Retinal pigment epithelial cell (primary cell): ENCODE measurements at regions not wholly inside any gene's neighbourhood (a gene's known extent, or its start where the extent isn't known, plus 50 kb on each side); places are given as distances from the start of the nearest gene placed in this dataset.
A peak's percentile ranks its signal among the peaks of the same experiment; 100 is the strongest.

ENCODE experiments used
- DNase-seq: peaks from one replicate; pipeline ENCODE4 v3.0.0-alpha.2; 2010; ENCODE audit warnings: low read depth
- H3K4me3 ChIP-seq: 2 replicates; pipeline ENCODE4 v1.5.1; 2011; ENCODE audit warnings: mild to moderate bottlenecking, low read length, control low read depth, moderate library complexity
- CTCF ChIP-seq: conservative IDR thresholded peaks from 2 replicates; pipeline ENCODE4 v1.5.1; 2011; ENCODE audit warnings: low read depth, low read length, control low read depth, inconsistent platforms

GRCh38 chr14:38012056-38012455, 195.6 kb upstream of the SSTR1 start:
- no peak for DNase-seq
- H3K4me3 ChIP-seq = no peak overlapping the region
- no peak for TF ChIP-seq CTCF

GRCh38 chr14:38016497-38016896, 191.2 kb upstream of the SSTR1 start:
- TF ChIP-seq CTCF = peak; percentile 52
- DNase-seq = no peak
- H3K4me3 ChIP-seq = no peak overlapping the region

- TF ChIP-seq CTCF = no peak
These were observed 185.8 kb upstream of the SSTR1 start for GRCh38 chr14:38021861-38022260.

GRCh38 chr14:38022775-38023174, 184.9 kb upstream of the SSTR1 start:
- TF ChIP-seq CTCF = no peak
- no peak for DNase-seq
- H3K4me3 ChIP-seq = no peak overlapping the region

More at GRCh38 chr14:38021861-38022260, 185.8 kb upstream of the SSTR1 start:
- DNase-seq = no peak
- H3K4me3 ChIP-seq = no peak overlapping the region

GRCh38 chr14:38038171-38038570, 169.5 kb upstream of the SSTR1 start:
- DNase-seq = no peak
- no peak for TF ChIP-seq CTCF
- no peak overlapping the region for H3K4me3 ChIP-seq

GRCh38 chr14:38038986-38039385, 168.7 kb upstream of the SSTR1 start:
- no peak for TF ChIP-seq CTCF
- no peak for DNase-seq
- H3K4me3 ChIP-seq = no peak overlapping the region

GRCh38 chr14:38039496-38039895, 168.2 kb upstream of the SSTR1 start:
- DNase-seq = no peak
- TF ChIP-seq CTCF = no peak
- H3K4me3 ChIP-seq = no peak overlapping the region
